Parathyroid adenoma (tissue), 2 donors: ENCODE measurements at regions not wholly inside any gene's neighbourhood (a gene's known extent, or its start where the extent isn't known, plus 50 kb on each side); places are given as distances from the start of the nearest gene placed in this dataset.
"Not testable (repeated sequence)": the region's sequence is repeated elsewhere in the genome, so short reads cannot be mapped to it uniquely, and the experiment has no call there.

Experiments
- H2AFZ ChIP-seq: fragments of 300-600 bp; sonication (generic); one replicate; pipeline ENCODE4 v1.7.0; 2017; ENCODE audit warnings: antibody characterized with exemption, mild to moderate bottlenecking
- H3K27ac ChIP-seq: fragments of 300-600 bp; sonication (generic); one replicate; pipeline ENCODE4 v1.7.0; 2017
- H3K27me3 ChIP-seq: fragments of 300-600 bp; sonication (generic); one replicate; pipeline ENCODE4 v1.7.0; 2017; ENCODE audit warnings: low read length; ENCODE audit not compliant: control insufficient read depth, insufficient read depth
- H3K36me3 ChIP-seq: fragments of 300-600 bp; sonication (generic); one replicate; pipeline ENCODE4 v1.7.0; 2017; ENCODE audit warnings: low read length; ENCODE audit not compliant: control insufficient read depth, insufficient read depth
- H3K4me1 ChIP-seq: fragments of 300-600 bp; sonication (generic); one replicate; pipeline ENCODE4 v1.7.0; 2017; ENCODE audit warnings: control low read depth
- H3K4me2 ChIP-seq: fragments of 300-600 bp; sonication (generic); one replicate; pipeline ENCODE4 v1.7.0; 2017; ENCODE audit warnings: low read length
- H3K4me3 ChIP-seq: fragments of 300-600 bp; sonication (generic); one replicate; pipeline ENCODE4 v1.7.0; 2017; ENCODE audit warnings: low read depth, low read length
- H3K79me2 ChIP-seq: fragments of 300-600 bp; sonication (generic); one replicate; pipeline ENCODE4 v1.7.0; 2017; ENCODE audit warnings: control low read depth
- H3K9ac ChIP-seq: fragments of 300-600 bp; sonication (generic); one replicate; pipeline ENCODE4 v1.7.0; 2017; ENCODE audit warnings: mild to moderate bottlenecking
- H3K9me3 ChIP-seq: fragments of 300-600 bp; sonication (generic); one replicate; pipeline ENCODE4 v1.7.0; 2017; ENCODE audit warnings: low read length; ENCODE audit not compliant: control insufficient read depth
- CTCF ChIP-seq: fragments of 300-600 bp; sonication (generic); IDR thresholded peaks from one replicate; pipeline ENCODE4 v1.7.0; 2017; ENCODE audit warnings: antibody characterized with exemption, mild to moderate bottlenecking
- donor health status: primary hyperparathyroidism.

GRCh38 chr6:141977782-141978181, 154.9 kb upstream of the GJE1 start:
- Histone ChIP-seq H3K79me2 (no peaks in the 10 kb centered on the region), H3K4me3 (no peak overlapping the region)

GRCh38 chr6:141976994-141977393, 155.7 kb upstream of the GJE1 start:
- H3K9ac ChIP-seq, result no peak overlapping the region
- H3K4me2 ChIP-seq, result no peak overlapping the region
- H2AFZ ChIP-seq, result no peak overlapping the region
- TF ChIP-seq CTCF, result no peak
- H3K27me3 ChIP-seq, result no peaks in the 10 kb centered on the region
- no peak overlapping the region for H3K4me3 ChIP-seq
- no peak overlapping the region for H3K27ac ChIP-seq
- H3K4me1 ChIP-seq, result no peaks in the 10 kb centered on the region
- H3K36me3 ChIP-seq, result no peaks in the 10 kb centered on the region
- H3K79me2 ChIP-seq, result no peaks in the 10 kb centered on the region
- H3K9me3 ChIP-seq, result no peaks in the 10 kb centered on the region

More at GRCh38 chr6:141977782-141978181, 154.9 kb upstream of the GJE1 start:
- no peak for TF ChIP-seq CTCF
- H3K36me3 ChIP-seq, result no peaks in the 10 kb centered on the region
- no peaks in the 10 kb centered on the region for H3K9me3 ChIP-seq
- H3K27me3 ChIP-seq, result no peaks in the 10 kb centered on the region
- H2AFZ ChIP-seq, result no peak overlapping the region
- H3K4me1 ChIP-seq, result no peaks in the 10 kb centered on the region
- H3K9ac ChIP-seq, result no peak overlapping the region
- H3K4me2 ChIP-seq, result no peak overlapping the region
- no peak overlapping the region for H3K27ac ChIP-seq

- not testable (repeated sequence) for H3K27ac ChIP-seq, H3K4me2 ChIP-seq, H3K79me2 ChIP-seq, H3K27me3 ChIP-seq, H2AFZ ChIP-seq, H3K36me3 ChIP-seq, H3K9me3 ChIP-seq, H3K4me1 ChIP-seq, H3K9ac ChIP-seq, H3K4me3 ChIP-seq
Measured at GRCh38 chr6:141969768-141970415, 162.8 kb upstream of the GJE1 start.

GRCh38 chr6:141969201-141969600, 163.5 kb upstream of the GJE1 start:
- Histone ChIP-seq H3K79me2 (no peaks in the 10 kb centered on the region), H3K4me2 (no peak overlapping the region), H3K27ac (no peak overlapping the region), H3K9ac (no peak overlapping the region), H3K27me3 (no peaks in the 10 kb centered on the region), H2AFZ (no peak overlapping the region), H3K36me3 (no peaks in the 10 kb centered on the region), H3K4me3 (no peak overlapping the region), H3K9me3 (no peaks in the 10 kb centered on the region), H3K4me1 (no peaks in the 10 kb centered on the region)
- TF ChIP-seq CTCF, result no peak

- H3K36me3 ChIP-seq, result no peaks in the 10 kb centered on the region
- H2AFZ ChIP-seq, result no peak overlapping the region
- H3K4me2 ChIP-seq, result no peak overlapping the region
- H3K27me3 ChIP-seq, result no peaks in the 10 kb centered on the region
- no peak for TF ChIP-seq CTCF
- H3K9me3 ChIP-seq, result no peaks in the 10 kb centered on the region
- H3K79me2 ChIP-seq, result no peaks in the 10 kb centered on the region
- no peak overlapping the region for H3K9ac ChIP-seq
- no peaks in the 10 kb centered on the region for H3K4me1 ChIP-seq
- H3K4me3 ChIP-seq, result no peak overlapping the region
- H3K27ac ChIP-seq, result no peak overlapping the region
Measured at GRCh38 chr6:141968632-141969031, 164.1 kb upstream of the GJE1 start.
